Sigmoid colon (tissue), 6 donors: ENCODE measurements at regions not wholly inside any gene's neighbourhood (a gene's known extent, or its start where the extent isn't known, plus 50 kb on each side); places are given as distances from the start of the nearest gene placed in this dataset.

ENCODE experiments used
- DNase-seq: peaks from one replicate; pipeline ENCODE4 v3.0.0-alpha.2; 2019
- H3K27ac ChIP-seq, 4 donors: fragments of 200-600 bp; sonication (generic); one replicate each; pipeline ENCODE4 v1.5.1; 2016 to 2019; ENCODE audit warnings: mild to moderate bottlenecking in 1 of 4
- H3K27me3 ChIP-seq, 3 donors: fragments of 200-600 bp; sonication (generic); one replicate each; pipeline ENCODE4 v1.5.1; 2019; ENCODE audit warnings: mild to moderate bottlenecking in 1 of 3
- H3K36me3 ChIP-seq, 4 donors: fragments of 200-600 bp; sonication (generic); one replicate each; pipeline ENCODE4 v1.5.1; 2016 to 2019
- H3K4me1 ChIP-seq, 4 donors: fragments of 200-600 bp; sonication (generic); one replicate each; pipeline ENCODE4 v1.5.1; 2017 to 2019
- H3K4me3 ChIP-seq, 4 donors: fragments of 200-600 bp; sonication (generic); one replicate each; pipeline ENCODE4 v1.5.1; 2017 to 2019; ENCODE audit warnings: mild to moderate bottlenecking in 2 of 4, moderate library complexity in 1 of 4
- H3K9me3 ChIP-seq, 4 donors: fragments of 200-600 bp in 3 of 4; sonication (generic) in 3 of 4; one replicate each; pipeline versions ENCODE4 v1.5.1 to v1.6.1; 2013 to 2019
- EP300 ChIP-seq, 4 donors: sonication (generic); formaldehyde crosslinking; IDR thresholded peaks; one replicate each; pipeline ENCODE4 v1.6.1; 2017; ENCODE audit warnings: antibody characterized with exemption in 4 of 4
- POLR2A ChIP-seq, 2 donors: fragments of 450-650 bp; IDR thresholded peaks; one replicate each; pipeline ENCODE4 v1.6.1; 2016; ENCODE audit warnings: antibody characterized with exemption in 2 of 2, mild to moderate bottlenecking in 2 of 2, moderate library complexity in 2 of 2
- POLR2AphosphoS5 ChIP-seq, 4 donors: sonication (generic); formaldehyde crosslinking; IDR thresholded peaks; one replicate each; pipeline ENCODE4 v1.6.1; 2017; ENCODE audit warnings: antibody characterized with exemption in 4 of 4
- WGBS, 2 donors: extraction: QIAGEN DNeasy Blood & Tissue Kit; methylation state at CpG; one replicate each; pipeline ENCODE4 v1.1.7; 2013; 5-methylcytosine and 5-hydroxymethylcytosine counted together
- intact Hi-C: fragments of 100-400 bp; cut with DNase I; formaldehyde crosslinking; loops from one replicate; pipeline ENCODE4 v1.15.1; 2023
- TF ChIP-seq, protein P1 (sequence below), 4 experiments: fragments of 450-650 bp in 3 of 4; fragments of 200-600 bp in 1 of 4; IDR thresholded peaks; one replicate each; pipeline ENCODE4 v1.5.1; 2016 to 2019; ENCODE audit warnings: antibody characterized with exemption in 4 of 4, mild to moderate bottlenecking in 3 of 4, moderate library complexity in 2 of 4
- donor health status: healthy with polysubstance abuse.
- donor health status: healthy.

- TF ChIP-seq POLR2AphosphoS5 (IDR thresholded peaks at IDR 0.05) = no peak
- TF ChIP-seq POLR2A (IDR thresholded peaks at IDR 0.05) = no peak
- TF ChIP-seq, protein P1, sequence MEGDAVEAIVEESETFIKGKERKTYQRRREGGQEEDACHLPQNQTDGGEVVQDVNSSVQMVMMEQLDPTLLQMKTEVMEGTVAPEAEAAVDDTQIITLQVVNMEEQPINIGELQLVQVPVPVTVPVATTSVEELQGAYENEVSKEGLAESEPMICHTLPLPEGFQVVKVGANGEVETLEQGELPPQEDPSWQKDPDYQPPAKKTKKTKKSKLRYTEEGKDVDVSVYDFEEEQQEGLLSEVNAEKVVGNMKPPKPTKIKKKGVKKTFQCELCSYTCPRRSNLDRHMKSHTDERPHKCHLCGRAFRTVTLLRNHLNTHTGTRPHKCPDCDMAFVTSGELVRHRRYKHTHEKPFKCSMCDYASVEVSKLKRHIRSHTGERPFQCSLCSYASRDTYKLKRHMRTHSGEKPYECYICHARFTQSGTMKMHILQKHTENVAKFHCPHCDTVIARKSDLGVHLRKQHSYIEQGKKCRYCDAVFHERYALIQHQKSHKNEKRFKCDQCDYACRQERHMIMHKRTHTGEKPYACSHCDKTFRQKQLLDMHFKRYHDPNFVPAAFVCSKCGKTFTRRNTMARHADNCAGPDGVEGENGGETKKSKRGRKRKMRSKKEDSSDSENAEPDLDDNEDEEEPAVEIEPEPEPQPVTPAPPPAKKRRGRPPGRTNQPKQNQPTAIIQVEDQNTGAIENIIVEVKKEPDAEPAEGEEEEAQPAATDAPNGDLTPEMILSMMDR (IDR thresholded peaks at IDR 0.05) = no peak
- TF ChIP-seq EP300 (IDR thresholded peaks at IDR 0.05) = no peak
- H3K9me3 ChIP-seq = peaks cover 0 to 5% (median 4%) of the 10 kb centered on the region in 4 donors
- DNase-seq = no peak
- H3K27me3 ChIP-seq = no peaks in the 10 kb centered on the region
- H3K36me3 ChIP-seq = no peaks in the 10 kb centered on the region
- 52 to 56% methylated on average over 7 of the region's 7 CpGs for WGBS, 2 donors
- H3K27ac ChIP-seq = peak overlapping the region; percentile 71 to 82 (median 76)
- no peak overlapping the region for H3K4me3 ChIP-seq
- peaks cover 0 to 71% (median 52%) of the 10 kb centered on the region in 4 donors for H3K4me1 ChIP-seq
- intact Hi-C loops = loop anchor here (10.0 kb wide), 1 partner anchor 48 kb away; no protein-coding TSS in a partner anchor
Observed at GRCh38 chr10:31706464-31707092, 222.1 kb downstream of the ARHGAP12 start.

GRCh38 chr10:31705136-31705535, 223.5 kb downstream of the ARHGAP12 start:
- WGBS, 2 donors = 88 to 92% methylated on average over 3 of the region's 3 CpGs

GRCh38 chr10:31704195-31704594, 224.4 kb downstream of the ARHGAP12 start:
- TF ChIP-seq, protein P1 (IDR thresholded peaks at IDR 0.05) = no peak
- TF ChIP-seq EP300 (IDR thresholded peaks at IDR 0.05) (no peak), POLR2AphosphoS5 (IDR thresholded peaks at IDR 0.05) (no peak), POLR2A (IDR thresholded peaks at IDR 0.05) (no peak)
- Histone ChIP-seq H3K9me3 (no peaks in the 10 kb centered on the region), H3K4me1 (peaks cover 0 to 90% (median 67%) of the 10 kb centered on the region in 4 donors), H3K36me3 (no peaks in the 10 kb centered on the region), H3K27ac (no peak overlapping the region), H3K4me3 (no peak overlapping the region), H3K27me3 (no peaks in the 10 kb centered on the region)
- DNase-seq = no peak
- WGBS, 2 donors = 91 to 96% methylated on average over 1 of the region's 1 CpG
- intact Hi-C loops = loop anchor here (10.0 kb wide), 1 partner anchor 51 kb away; no protein-coding TSS in a partner anchor

More at GRCh38 chr10:31705136-31705535, 223.5 kb downstream of the ARHGAP12 start:
- no peaks in the 10 kb centered on the region for H3K9me3 ChIP-seq
- no peak for DNase-seq
- peaks cover 0 to 85% (median 66%) of the 10 kb centered on the region in 4 donors for H3K4me1 ChIP-seq
- no peak overlapping the region for H3K4me3 ChIP-seq
- intact Hi-C loops = loop anchor here (10.0 kb wide), 1 partner anchor 50 kb away; no protein-coding TSS in a partner anchor
- no peaks in the 10 kb centered on the region for H3K36me3 ChIP-seq
- H3K27me3 ChIP-seq = no peaks in the 10 kb centered on the region
- H3K27ac ChIP-seq = peak overlapping the region in 3 of 4 donors; percentile 72 to 82 (median 79)
- TF ChIP-seq POLR2AphosphoS5 (IDR thresholded peaks at IDR 0.05) (no peak), POLR2A (IDR thresholded peaks at IDR 0.05) (no peak), EP300 (IDR thresholded peaks at IDR 0.05) (no peak)
- TF ChIP-seq, protein P1 (IDR thresholded peaks at IDR 0.05) = no peak

DNA sequence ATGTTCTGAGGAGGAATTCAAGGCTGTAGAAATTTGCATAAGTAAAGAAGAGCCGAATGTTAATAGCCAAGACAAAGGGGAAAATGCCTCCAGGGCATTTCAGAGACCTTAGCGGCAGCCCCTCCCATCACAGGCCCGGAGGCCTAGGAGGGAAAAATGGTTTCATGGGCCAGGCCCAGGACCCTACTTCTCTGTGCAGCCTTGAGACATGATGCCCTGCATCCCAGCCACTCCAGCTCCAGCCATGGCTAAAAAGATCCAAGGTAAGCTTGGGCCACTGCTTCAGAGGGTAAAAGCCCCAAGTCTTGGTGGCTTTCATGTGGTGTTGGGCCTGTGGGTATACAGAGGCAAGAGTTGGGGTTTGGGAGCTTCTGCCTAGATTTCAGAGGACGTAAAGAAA, 225.7 kb downstream of the ARHGAP12 start:
- Histone ChIP-seq H3K27me3 (no peaks in the 10 kb centered on the region), H3K9me3 (no peaks in the 10 kb centered on the region), H3K4me3 (no peak overlapping the region), H3K27ac (peak overlapping the region in 1 of 4 donors; percentile 90), H3K36me3 (no peaks in the 10 kb centered on the region), H3K4me1 (peaks cover 0 to 90% (median 66%) of the 10 kb centered on the region in 4 donors)
- intact Hi-C loops = loop anchor here (10.0 kb wide), 1 partner anchor 52 kb away; no protein-coding TSS in a partner anchor
- TF ChIP-seq, protein P1 (IDR thresholded peaks at IDR 0.05) = no peak
- no peak for TF ChIP-seq POLR2AphosphoS5 (IDR thresholded peaks at IDR 0.05)
- TF ChIP-seq POLR2A (IDR thresholded peaks at IDR 0.05) = no peak
- TF ChIP-seq EP300 (IDR thresholded peaks at IDR 0.05) = no peak
- no peak for DNase-seq
- WGBS, 2 donors = 86 to 88% methylated on average over 4 of the region's 4 CpGs
